Esophagus muscularis mucosa (tissue), 4 donors: ENCODE measurements at regions not wholly inside any gene's neighbourhood (a gene's known extent, or its start where the extent isn't known, plus 50 kb on each side); places are given as distances from the start of the nearest gene placed in this dataset.
"Not testable (repeated sequence)": the region's sequence is repeated elsewhere in the genome, so short reads cannot be mapped to it uniquely, and the experiment has no call there.

Experiments used
- DNase-seq: peaks from one replicate; pipeline ENCODE4 v3.0.0-alpha.2; 2017; ENCODE audit errors: extremely low spot score
- H3K27ac ChIP-seq, 4 donors: fragments of 200-600 bp; sonication (generic); replicated peaks in 1 of 4; 1 replicate in 3 of 4; 2 replicates in 1 of 4; pipeline ENCODE4 v1.5.1; 2016 to 2019; ENCODE audit warnings: mild to moderate bottlenecking in 1 of 4
- H3K27me3 ChIP-seq, 4 donors: fragments of 200-600 bp; sonication (generic); one replicate each; pipeline versions ENCODE4 v1.5.1 to v1.6.0; 2016 to 2019
- H3K36me3 ChIP-seq, 4 donors: fragments of 200-600 bp; sonication (generic); one replicate each; pipeline ENCODE4 v1.5.1; 2016 to 2019
- H3K4me1 ChIP-seq, 4 donors: fragments of 200-600 bp; sonication (generic); one replicate each; pipeline ENCODE4 v1.5.1; 2016 to 2019
- H3K4me3 ChIP-seq, 4 donors: fragments of 200-600 bp; sonication (generic); 1 replicate in 2 of 4; 2 replicates in 2 of 4; pipeline ENCODE4 v1.5.1; 2016 to 2019; ENCODE audit warnings: mild to moderate bottlenecking in 4 of 4, moderate library complexity in 1 of 4
- H3K9me3 ChIP-seq, 4 donors: fragments of 200-600 bp; sonication (generic); 1 replicate in 3 of 4; 2 replicates in 1 of 4; pipeline ENCODE4 v1.5.1; 2016 to 2019
- EP300 ChIP-seq: sonication (generic); formaldehyde crosslinking; IDR thresholded peaks from one replicate; pipeline ENCODE4 v1.6.1; 2017; ENCODE audit warnings: antibody characterized with exemption
- POLR2A ChIP-seq: fragments of 450-650 bp; IDR thresholded peaks from one replicate; pipeline ENCODE4 v1.6.1; 2017; ENCODE audit warnings: antibody characterized with exemption, moderate library complexity, mild to moderate bottlenecking, low read depth
- POLR2AphosphoS5 ChIP-seq, 2 donors: sonication (generic); formaldehyde crosslinking; IDR thresholded peaks; one replicate each; pipeline ENCODE4 v1.6.1; 2017; ENCODE audit warnings: antibody characterized with exemption in 2 of 2
- WGBS: methylation state at CpG from one replicate; pipeline ENCODE4 v1.1.5; 2018; 5-methylcytosine and 5-hydroxymethylcytosine counted together
- intact Hi-C: fragments of 100-400 bp; cut with DNase I; formaldehyde crosslinking; loops from one replicate; pipeline ENCODE4 v1.15.1; 2023
- TF ChIP-seq, protein P1 (sequence below), 3 experiments: fragments of 200-600 bp in 2 of 3; fragments of 450-650 bp in 1 of 3; sonication (generic) in 2 of 3; IDR thresholded peaks; one replicate each; pipeline ENCODE4 v1.5.1; 2017 to 2019; ENCODE audit warnings: antibody characterized with exemption in 3 of 3, mild to moderate bottlenecking in 2 of 3, moderate library complexity in 1 of 3

DNA sequence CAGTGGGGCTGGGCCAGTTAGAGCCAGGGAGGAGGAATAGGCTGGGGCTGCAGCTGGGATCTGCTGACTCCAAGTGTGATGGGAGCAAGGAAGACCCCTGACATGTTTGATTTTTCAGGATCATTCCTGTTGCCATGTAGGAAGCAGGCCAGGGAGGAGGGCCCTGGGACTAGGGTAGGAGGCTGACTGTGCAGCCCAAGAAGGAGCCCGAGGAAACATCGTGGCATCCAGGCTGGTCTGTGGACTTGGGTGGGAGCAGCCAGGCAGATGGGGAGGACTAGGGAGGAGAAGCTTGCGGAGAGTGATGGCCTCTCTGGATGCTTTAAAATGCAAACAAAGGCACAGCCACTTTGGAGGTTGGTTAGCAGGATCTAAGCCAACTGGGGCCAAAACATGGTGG lies 311.4 kb upstream of the WSB1 start:
- WGBS: 69% methylated on average over 3 of the region's 3 CpGs

DNA sequence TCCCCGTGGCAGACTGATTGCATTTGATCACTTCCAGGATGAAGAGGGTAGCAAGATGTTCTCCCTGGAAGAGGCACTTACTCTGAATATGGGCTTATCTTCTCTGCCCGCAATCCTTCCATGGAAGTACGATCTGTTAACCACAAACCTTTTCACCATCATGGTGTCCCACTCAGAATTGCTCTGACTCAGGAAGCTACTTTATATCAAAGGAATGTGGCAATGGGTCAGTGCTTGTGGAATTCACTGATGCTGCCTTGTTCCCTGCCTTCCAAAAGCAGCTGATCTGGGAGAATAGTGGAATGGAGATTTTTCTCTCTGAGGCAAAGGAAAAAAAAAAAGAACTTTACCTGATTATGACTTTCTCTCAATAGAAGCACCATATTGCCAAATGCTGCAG lies 306.1 kb upstream of the WSB1 start:
- WGBS: 66% methylated on average over 3 of the region's 3 CpGs
- intact Hi-C loops: not testable (repeated sequence)

More for the DNA sequence above, 311.4 kb upstream of the WSB1 start:
- intact Hi-C loops, H3K9me3 ChIP-seq, H3K27ac ChIP-seq, H3K27me3 ChIP-seq, H3K36me3 ChIP-seq, H3K4me3 ChIP-seq, DNase-seq, H3K4me1 ChIP-seq: not testable (repeated sequence)

DNA sequence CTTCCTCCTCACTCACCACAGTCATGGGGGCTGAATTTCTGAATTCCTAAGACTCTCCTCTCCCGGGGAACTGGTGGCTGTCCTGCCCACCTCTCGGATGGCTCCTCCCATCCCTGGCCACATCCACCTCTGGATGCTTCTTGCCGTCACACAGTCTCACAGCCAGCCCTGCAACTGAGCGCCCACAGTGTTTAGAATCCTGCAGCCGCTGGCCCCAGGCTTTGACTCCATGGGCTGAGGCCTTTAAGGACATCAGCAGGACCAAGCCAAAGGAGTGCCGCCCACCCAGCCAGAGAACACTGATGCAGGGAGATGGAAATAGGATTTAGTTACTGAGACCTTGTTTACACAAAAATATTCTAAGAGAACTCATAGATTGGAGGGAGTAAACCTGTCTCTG lies 299.3 kb upstream of the WSB1 start:
- H3K9me3 ChIP-seq, DNase-seq, H3K36me3 ChIP-seq, H3K27me3 ChIP-seq, H3K4me1 ChIP-seq, H3K27ac ChIP-seq, intact Hi-C loops, H3K4me3 ChIP-seq: not testable (repeated sequence)
- whole genome bisulfite sequencing: 87% methylated on average over 6 of the region's 6 CpGs

More for the DNA sequence above, 306.1 kb upstream of the WSB1 start:
- H3K4me3 ChIP-seq, H3K27me3 ChIP-seq, H3K36me3 ChIP-seq, H3K4me1 ChIP-seq, DNase-seq, H3K9me3 ChIP-seq, H3K27ac ChIP-seq: not testable (repeated sequence)

DNA sequence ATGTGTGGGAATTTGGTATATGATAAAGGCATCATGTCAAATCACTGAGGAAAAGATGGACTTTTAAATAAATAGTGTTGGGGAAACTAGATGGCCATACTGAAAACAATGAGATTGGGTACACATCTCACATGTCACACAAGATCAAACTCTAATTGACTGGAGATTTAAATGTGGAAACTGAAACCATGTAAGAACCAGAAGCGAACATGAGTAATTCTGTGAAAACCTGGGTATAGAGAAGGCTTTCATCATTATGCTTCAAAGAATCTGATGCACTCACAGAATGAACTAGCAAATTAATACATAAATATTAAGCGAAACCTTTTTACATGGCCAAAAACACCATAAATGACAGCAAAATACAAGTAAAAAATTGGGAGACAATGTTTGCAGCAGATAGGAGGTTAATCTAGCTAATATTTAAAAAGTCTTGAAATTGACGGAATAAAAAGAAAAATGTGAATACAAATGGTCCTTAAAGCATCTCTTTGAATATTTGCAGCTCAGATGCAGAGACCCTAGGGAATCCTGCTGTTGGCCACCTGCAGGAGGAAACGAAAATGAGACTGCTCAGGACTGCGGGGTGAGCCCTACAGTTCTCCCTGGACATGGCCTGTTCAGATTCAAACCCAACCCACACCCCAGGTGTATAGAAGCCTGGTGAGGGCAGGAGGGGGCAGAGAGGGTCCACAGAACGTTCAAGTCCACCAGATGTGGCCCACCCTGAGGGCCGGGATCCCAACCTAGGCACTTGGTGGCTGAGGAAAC lies 297.6 kb upstream of the WSB1 start:
- DNase-seq, H3K27me3 ChIP-seq, H3K27ac ChIP-seq, H3K9me3 ChIP-seq, H3K4me3 ChIP-seq, H3K36me3 ChIP-seq, intact Hi-C loops, H3K4me1 ChIP-seq: not testable (repeated sequence)
- 62% methylated on average over 6 of the region's 7 CpGs for WGBS

DNA sequence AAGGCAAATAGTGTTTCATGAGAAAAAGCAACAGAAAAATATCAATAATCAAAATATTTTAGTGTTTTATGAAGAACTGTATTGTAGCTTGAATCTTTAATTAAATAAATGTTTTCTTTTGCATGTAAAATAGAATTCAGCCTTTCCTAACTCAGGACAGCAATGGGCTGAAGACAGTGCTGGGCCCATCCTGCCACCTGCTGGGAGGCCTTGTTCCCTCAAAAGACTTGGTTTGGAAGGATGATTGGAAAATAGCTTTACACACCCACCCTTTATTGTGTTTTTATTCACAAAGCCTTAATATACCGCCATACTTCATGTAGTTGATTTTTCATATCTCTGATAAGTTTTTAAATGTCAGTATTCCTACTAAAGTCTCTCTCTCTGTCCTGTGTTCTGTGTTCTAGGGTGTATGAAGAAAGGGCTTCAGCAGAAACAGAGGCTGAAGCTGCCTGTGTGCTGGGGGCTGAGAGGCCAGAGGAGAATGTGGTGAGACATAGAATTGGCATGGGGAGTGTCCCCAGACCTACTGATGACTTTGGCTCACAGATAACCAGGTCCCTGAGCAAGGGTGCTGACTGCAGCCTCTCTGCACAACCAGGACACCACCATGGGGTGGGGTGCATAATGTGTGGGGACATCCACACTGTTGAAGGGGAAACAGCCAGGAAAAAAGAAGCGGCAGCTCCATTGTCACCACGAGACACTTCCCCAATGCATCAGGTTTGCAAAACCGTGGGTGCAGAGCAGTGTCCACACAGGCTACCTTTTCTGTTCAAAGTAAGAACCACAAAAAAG lies 286.0 kb upstream of the WSB1 start:
- H3K27ac ChIP-seq, intact Hi-C loops, H3K9me3 ChIP-seq, H3K4me3 ChIP-seq, H3K36me3 ChIP-seq, H3K27me3 ChIP-seq, H3K4me1 ChIP-seq, DNase-seq: not testable (repeated sequence)
- WGBS: 64% methylated on average over 4 of the region's 4 CpGs

DNA sequence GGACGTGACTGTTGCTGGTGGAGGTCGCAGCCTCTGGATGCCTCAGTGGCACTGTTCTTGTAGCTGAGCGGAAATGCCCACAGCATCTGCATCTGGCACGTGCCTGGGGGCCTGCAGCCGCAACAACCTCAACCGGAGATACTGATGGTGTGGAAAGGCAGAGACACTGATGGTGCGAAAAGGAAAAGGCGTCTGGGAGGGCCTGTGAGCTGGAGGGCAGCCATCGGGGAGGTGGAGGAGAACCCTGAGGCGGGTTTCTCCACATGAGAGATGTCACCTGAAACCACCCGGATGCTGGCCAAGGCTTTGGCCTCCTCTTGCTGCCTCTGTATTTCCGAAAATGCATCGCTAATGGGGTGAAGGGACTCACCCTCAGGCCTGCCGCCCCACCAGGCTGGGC lies 284.8 kb upstream of the WSB1 start:
- 88% methylated on average over 13 of the region's 14 CpGs for WGBS
- DNase-seq: no peak
- TF ChIP-seq EP300: no peak
- TF ChIP-seq, protein P1, sequence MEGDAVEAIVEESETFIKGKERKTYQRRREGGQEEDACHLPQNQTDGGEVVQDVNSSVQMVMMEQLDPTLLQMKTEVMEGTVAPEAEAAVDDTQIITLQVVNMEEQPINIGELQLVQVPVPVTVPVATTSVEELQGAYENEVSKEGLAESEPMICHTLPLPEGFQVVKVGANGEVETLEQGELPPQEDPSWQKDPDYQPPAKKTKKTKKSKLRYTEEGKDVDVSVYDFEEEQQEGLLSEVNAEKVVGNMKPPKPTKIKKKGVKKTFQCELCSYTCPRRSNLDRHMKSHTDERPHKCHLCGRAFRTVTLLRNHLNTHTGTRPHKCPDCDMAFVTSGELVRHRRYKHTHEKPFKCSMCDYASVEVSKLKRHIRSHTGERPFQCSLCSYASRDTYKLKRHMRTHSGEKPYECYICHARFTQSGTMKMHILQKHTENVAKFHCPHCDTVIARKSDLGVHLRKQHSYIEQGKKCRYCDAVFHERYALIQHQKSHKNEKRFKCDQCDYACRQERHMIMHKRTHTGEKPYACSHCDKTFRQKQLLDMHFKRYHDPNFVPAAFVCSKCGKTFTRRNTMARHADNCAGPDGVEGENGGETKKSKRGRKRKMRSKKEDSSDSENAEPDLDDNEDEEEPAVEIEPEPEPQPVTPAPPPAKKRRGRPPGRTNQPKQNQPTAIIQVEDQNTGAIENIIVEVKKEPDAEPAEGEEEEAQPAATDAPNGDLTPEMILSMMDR (IDR thresholded peaks at IDR 0.05): no peak
- TF ChIP-seq POLR2AphosphoS5 (IDR thresholded peaks at IDR 0.05): no peak
- no peak for TF ChIP-seq POLR2A
- no peak overlapping the region for H3K4me3 ChIP-seq
- H3K36me3 ChIP-seq: no peaks in the 10 kb centered on the region
- no peak overlapping the region for H3K27ac ChIP-seq
- H3K27me3 ChIP-seq: peaks cover 0 to 5% (median 0%) of the 10 kb centered on the region in 4 donors
- no peaks in the 10 kb centered on the region for H3K9me3 ChIP-seq
- H3K4me1 ChIP-seq: no peaks in the 10 kb centered on the region
- intact Hi-C loops: no loop called here

DNA sequence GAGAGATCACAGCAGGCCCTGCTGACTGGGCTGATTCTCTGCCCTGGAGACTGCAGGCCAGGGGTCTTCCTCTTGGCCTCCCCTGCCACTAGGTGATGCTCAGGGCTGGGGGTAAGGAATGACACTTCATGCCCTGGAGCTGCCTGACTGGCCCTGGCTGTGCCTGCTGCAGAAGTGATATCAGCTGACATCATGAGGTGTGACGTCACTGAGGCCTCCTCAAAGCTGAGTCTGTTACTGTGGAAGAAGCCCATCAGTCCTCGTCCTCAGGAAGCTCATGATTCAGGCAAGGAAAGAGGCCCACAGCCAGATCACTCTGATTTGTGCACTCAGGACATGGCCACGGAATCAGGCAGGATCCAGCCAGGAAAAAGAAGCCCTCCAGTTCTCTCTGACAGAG lies 283.8 kb upstream of the WSB1 start:
- H3K36me3 ChIP-seq, DNase-seq, H3K4me3 ChIP-seq, H3K4me1 ChIP-seq, H3K27me3 ChIP-seq, intact Hi-C loops, H3K27ac ChIP-seq, H3K9me3 ChIP-seq: not testable (repeated sequence)
- 39% methylated on average over 3 of the region's 3 CpGs for WGBS

DNA sequence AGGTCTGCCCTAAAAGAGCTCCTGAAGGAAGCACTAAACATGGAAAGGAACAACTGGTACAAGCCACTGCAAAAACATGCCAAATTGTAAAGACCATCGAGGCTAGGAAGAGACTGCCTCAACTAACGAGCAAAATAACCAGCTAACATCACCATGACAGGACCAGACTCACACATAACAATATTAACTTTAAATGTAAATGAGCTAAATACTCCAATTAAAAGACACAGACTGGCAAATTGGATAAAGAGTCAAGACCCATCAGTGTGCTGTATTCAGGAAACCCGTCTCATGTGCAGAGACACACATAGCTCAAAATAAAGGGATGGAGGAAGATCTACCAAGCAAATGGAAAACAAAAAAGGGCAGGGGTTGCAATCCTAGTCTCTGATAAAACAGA lies 263.4 kb upstream of the WSB1 start:
- 67% methylated on average over 3 of the region's 3 CpGs for WGBS
- H3K4me1 ChIP-seq, intact Hi-C loops, H3K27me3 ChIP-seq, H3K4me3 ChIP-seq, DNase-seq, H3K36me3 ChIP-seq, H3K27ac ChIP-seq: not testable (repeated sequence)
- peaks cover 0 to 16% (median 7%) of the 10 kb centered on the region in 4 donors for H3K9me3 ChIP-seq
